Glutamatergic neuron (in vitro differentiated cells): ENCODE measurements at regions not wholly inside any gene's neighbourhood (a gene's known extent, or its start where the extent isn't known, plus 50 kb on each side); places are given as distances from the start of the nearest gene placed in this dataset.

Experiments
- DNase-seq: peaks from one replicate; pipeline ENCODE4 v3.0.0; 2022
- H3K27ac Mint-ChIP-seq: one replicate; pipeline ENCODE4 v1.8.0; 2020; ENCODE audit warnings: mild to moderate bottlenecking, mixed read lengths, inconsistent platforms; ENCODE audit not compliant: unreplicated experiment
- H3K27me3 Mint-ChIP-seq: one replicate; pipeline ENCODE4 v1.8.0; 2020; ENCODE audit warnings: mild to moderate bottlenecking, moderate library complexity, mixed read lengths, inconsistent platforms; ENCODE audit not compliant: unreplicated experiment
- H3K36me3 Mint-ChIP-seq: one replicate; pipeline ENCODE4 v1.8.0; 2020; ENCODE audit warnings: mild to moderate bottlenecking, mixed read lengths, inconsistent platforms; ENCODE audit not compliant: unreplicated experiment
- H3K4me1 Mint-ChIP-seq: one replicate; pipeline ENCODE4 v1.8.0; 2020; ENCODE audit warnings: mild to moderate bottlenecking, low read depth, mixed read lengths, inconsistent platforms; ENCODE audit not compliant: unreplicated experiment
- H3K4me3 Mint-ChIP-seq: one replicate; pipeline ENCODE4 v1.8.0; 2020; ENCODE audit warnings: mild to moderate bottlenecking, mixed read lengths, inconsistent platforms; ENCODE audit not compliant: unreplicated experiment
- H3K9me3 Mint-ChIP-seq: one replicate; pipeline ENCODE4 v1.8.0; 2020; ENCODE audit warnings: mild to moderate bottlenecking, moderate library complexity, mixed read lengths, inconsistent platforms; ENCODE audit not compliant: unreplicated experiment
- CTCF ChIP-seq: fragments of 200-600 bp; sonication (generic); IDR thresholded peaks from one replicate; pipeline ENCODE4 v1.5.0; 2021; ENCODE audit not compliant: partially characterized antibody, unreplicated experiment

- H3K4me3 Mint-ChIP-seq = no peak overlapping the region
- peaks cover 3% of the 10 kb centered on the region for H3K36me3 Mint-ChIP-seq
- TF ChIP-seq CTCF = no peak
- DNase-seq = no peak
- no peaks in the 10 kb centered on the region for H3K9me3 Mint-ChIP-seq
- no peaks in the 10 kb centered on the region for H3K4me1 Mint-ChIP-seq
- peaks cover 4% of the 10 kb centered on the region for H3K27me3 Mint-ChIP-seq
- H3K27ac Mint-ChIP-seq = no peak overlapping the region
Measured at GRCh38 chr12:105995961-105996431, 142.8 kb downstream of the NUAK1 start.

GRCh38 chr12:105998561-105998960, 140.2 kb downstream of the NUAK1 start:
- H3K27me3 Mint-ChIP-seq = peaks cover 4% of the 10 kb centered on the region
- no peak overlapping the region for H3K27ac Mint-ChIP-seq
- no peaks in the 10 kb centered on the region for H3K9me3 Mint-ChIP-seq
- no peak for DNase-seq
- no peaks in the 10 kb centered on the region for H3K36me3 Mint-ChIP-seq
- no peaks in the 10 kb centered on the region for H3K4me1 Mint-ChIP-seq
- no peak overlapping the region for H3K4me3 Mint-ChIP-seq
- no peak for TF ChIP-seq CTCF

GRCh38 chr12:106000382-106001104, 138.2 kb downstream of the NUAK1 start:
- TF ChIP-seq CTCF = no peak
- H3K4me3 Mint-ChIP-seq = no peak overlapping the region
- H3K9me3 Mint-ChIP-seq = peaks cover 4% of the 10 kb centered on the region
- H3K27me3 Mint-ChIP-seq = peaks cover 5% of the 10 kb centered on the region
- no peak for DNase-seq
- H3K36me3 Mint-ChIP-seq = peaks cover 6% of the 10 kb centered on the region
- no peak overlapping the region for H3K27ac Mint-ChIP-seq
- H3K4me1 Mint-ChIP-seq = no peaks in the 10 kb centered on the region

- H3K9me3 Mint-ChIP-seq = peaks cover 4% of the 10 kb centered on the region
- H3K36me3 Mint-ChIP-seq = peaks cover 6% of the 10 kb centered on the region
- H3K27ac Mint-ChIP-seq = no peak overlapping the region
- H3K4me3 Mint-ChIP-seq = no peak overlapping the region
- no peak for TF ChIP-seq CTCF
- peaks cover 5% of the 10 kb centered on the region for H3K27me3 Mint-ChIP-seq
- DNase-seq = no peak
- H3K4me1 Mint-ChIP-seq = no peaks in the 10 kb centered on the region
Measured at GRCh38 chr12:106001105-106001836, 137.5 kb downstream of the NUAK1 start.

GRCh38 chr12:106001837-106002218, 136.9 kb downstream of the NUAK1 start:
- no peak overlapping the region for H3K4me3 Mint-ChIP-seq
- no peak overlapping the region for H3K27ac Mint-ChIP-seq
- peaks cover 4% of the 10 kb centered on the region for H3K9me3 Mint-ChIP-seq
- no peak for DNase-seq
- peaks cover 1% of the 10 kb centered on the region for H3K4me1 Mint-ChIP-seq
- peaks cover 5% of the 10 kb centered on the region for H3K27me3 Mint-ChIP-seq
- H3K36me3 Mint-ChIP-seq = peaks cover 6% of the 10 kb centered on the region
- no peak for TF ChIP-seq CTCF
